GM12892 (cell line): ENCODE measurements at regions not wholly inside any gene's neighbourhood (a gene's known extent, or its start where the extent isn't known, plus 50 kb on each side); places are given as distances from the start of the nearest gene placed in this dataset.

Experiments
- POLR2A ChIP-seq: IDR thresholded peaks from 2 replicates; pipeline ENCODE4 v1.6.1; 2011; ENCODE audit warnings: low read depth, low read length, control low read depth
- POLR2AphosphoS5 ChIP-seq: IDR thresholded peaks from 2 replicates; pipeline ENCODE4 v1.6.1; 2011; ENCODE audit warnings: low read depth, low read length, control low read depth

- TF ChIP-seq POLR2A (no peak), POLR2AphosphoS5 (no peak)
Measured at GRCh38 chr17:62179525-62180161, 114.6 kb upstream of the MED13 start.
